ENCODE measurements at regions not wholly inside any gene's neighbourhood (a gene's known extent, or its start where the extent isn't known, plus 50 kb on each side); places are given as distances from the start of the nearest gene placed in this dataset.
"Not testable (repeated sequence)": the region's sequence is repeated elsewhere in the genome, so short reads cannot be mapped to it uniquely, and the experiment has no call there.

GRCh38 chr5:104573949-104574709 lies 1011.5 kb upstream of the NUDT12 start:
- DNase-seq: no peak

DNA sequence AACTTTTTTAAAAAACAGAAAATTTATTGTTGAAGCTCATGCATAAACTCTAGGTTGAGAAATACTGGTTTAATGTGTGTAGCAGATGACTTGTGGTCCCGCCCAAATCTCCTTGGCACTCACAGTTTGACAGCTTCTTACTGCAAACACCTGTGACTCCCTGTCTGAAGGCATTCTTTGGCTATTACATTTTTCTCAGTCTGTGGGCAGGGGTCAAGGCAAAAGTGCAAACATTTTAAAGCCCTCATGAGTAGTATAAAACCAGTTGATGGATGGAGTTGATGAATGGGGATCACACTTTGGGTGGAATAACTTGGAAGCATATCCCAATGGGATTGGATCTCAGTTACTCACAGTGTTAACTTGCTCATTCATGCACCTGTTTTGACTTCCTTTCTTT lies 1007.0 kb upstream of the NUDT12 start:
- no peak for DNase-seq

DNA sequence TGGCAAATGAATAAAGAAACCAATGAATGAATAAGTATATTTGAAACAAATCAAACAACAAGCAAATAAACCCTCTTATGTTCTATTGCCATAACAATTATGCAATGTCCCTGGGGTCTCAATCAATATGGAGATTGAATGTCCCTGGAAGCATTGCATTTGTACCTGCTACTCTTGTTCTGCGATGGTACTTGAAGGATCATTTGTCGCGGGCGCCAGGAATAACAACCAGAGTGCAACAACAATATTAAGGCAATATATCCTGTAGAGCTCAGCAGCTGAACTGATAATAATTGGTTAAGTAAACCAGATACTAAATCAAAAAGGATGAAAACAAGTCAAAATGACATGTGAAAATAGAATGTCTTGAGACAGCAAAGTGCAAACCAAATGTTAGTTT lies 1001.9 kb upstream of the NUDT12 start:
- DNase-seq: no peak

DNA sequence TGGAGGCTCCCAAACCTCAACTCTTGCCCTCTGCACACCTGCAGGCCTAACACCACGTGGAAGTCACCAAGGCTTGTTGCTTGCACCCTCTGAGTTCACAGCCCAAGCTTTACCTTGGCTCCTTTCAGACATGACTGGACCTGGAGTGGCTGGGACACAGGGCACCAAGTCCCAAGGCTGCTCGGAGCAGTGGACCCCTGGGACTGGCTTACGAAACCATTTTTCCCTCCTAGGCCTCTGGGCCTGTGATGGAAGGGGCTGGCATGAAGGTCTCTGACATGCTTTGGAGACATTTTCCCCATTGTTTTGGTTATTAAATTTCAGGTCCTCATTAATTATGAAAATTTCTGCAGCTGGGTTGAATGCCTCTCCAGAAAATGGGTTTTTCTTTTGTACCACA lies 994.4 kb upstream of the NUDT12 start:
- DNase-seq: no peak

- no peak for DNase-seq
These were observed 989.0 kb upstream of the NUDT12 start for GRCh38 chr5:104551628-104552027.

GRCh38 chr5:104546871-104547270 lies 984.3 kb upstream of the NUDT12 start:
- DNase-seq: not testable (repeated sequence)

DNA sequence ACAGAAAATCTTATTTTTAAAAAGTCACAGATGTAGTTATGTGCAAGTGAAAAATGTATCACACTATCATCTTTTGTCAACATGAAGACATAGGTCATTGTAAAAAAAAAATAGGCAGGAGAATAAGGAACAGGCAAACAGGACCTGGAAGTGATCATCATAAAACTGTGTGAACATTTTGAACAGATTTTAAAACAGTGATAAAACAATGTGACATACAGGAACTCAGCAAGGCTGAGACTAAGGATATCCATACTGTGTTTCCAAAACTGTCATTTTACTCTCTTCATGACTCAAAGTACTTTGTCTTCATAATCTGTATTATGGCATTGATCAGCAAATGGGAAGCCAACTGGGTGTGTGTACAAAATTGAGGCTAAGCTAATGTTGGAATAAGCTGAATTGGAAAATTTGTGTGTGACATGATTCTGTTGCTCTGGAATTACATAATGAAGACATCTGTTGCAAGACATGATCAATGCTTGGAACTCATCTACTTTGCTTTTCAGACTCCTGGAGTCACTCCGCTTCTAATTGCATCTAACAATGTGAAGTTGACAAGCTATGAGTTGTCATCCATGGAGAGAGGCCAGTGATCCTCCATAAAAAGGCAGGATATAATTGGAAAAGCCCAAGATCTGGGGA lies 978.7 kb upstream of the NUDT12 start:
- no peak for DNase-seq

- no peak for DNase-seq
These were observed 977.9 kb upstream of the NUDT12 start for GRCh38 chr5:104540448-104540847.

- no peak for DNase-seq
These were observed 977.2 kb upstream of the NUDT12 start for GRCh38 chr5:104539618-104540350.

DNA sequence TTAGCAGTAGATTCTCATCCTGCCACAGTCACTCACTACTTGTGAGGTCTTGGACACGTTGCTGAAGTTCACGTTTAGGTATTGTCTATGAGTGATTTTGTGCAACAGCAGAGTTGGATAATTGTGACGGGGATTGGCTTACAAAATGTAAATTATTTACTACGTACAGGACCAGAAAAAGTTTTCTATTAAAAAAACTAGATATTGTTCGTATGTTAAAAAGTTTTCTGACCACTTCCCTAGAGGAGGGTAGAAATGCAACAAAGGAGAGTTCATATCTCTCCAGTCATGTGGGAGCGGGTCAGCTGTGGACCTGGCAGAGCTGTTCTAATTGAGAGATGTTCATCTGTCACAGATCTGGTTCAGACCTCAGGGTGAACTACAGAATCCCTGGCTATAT lies 976.1 kb upstream of the NUDT12 start:
- DNase-seq: no peak

GRCh38 chr5:104533498-104533897 lies 970.9 kb upstream of the NUDT12 start:
- no peak for DNase-seq

DNA sequence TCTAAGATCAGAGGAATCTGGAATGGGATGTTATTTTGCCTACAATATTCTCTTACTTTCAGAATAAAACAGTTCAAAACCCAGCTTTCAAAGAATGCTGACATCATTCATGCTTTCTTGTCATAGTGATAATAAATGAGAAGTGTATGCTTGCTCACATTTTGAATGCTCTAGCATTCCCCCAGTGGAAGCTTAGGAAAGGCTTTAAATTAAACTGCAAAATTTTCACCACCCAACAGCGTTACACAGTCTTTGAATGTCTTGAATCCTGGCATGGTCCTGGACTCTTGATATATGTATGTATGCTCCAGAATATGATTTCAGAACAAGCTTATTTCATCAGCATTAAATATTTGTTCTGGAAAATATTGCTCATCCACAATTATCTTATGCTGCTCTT lies 964.3 kb upstream of the NUDT12 start:
- no peak for DNase-seq

DNA sequence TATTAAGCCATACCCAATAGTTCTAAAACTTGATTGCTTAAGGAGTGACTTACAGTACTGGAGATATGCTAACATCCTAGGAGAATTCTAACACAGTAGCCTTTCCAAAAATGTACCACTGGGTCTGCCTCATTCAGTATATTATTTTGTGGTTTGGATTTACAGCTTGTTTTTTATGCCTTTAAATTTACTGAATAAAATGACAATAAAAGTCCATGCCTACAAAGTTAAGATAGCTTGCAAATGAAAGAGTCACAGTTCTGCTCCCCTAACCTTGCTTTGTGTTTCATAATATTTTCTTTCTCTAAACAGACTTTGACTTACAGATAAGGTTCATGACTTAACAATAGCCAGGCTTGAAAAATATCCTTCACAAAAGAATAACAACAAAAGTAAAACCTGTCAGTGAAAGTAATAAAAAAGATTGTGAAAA lies 951.1 kb upstream of the NUDT12 start:
- DNase-seq: no peak

- no peak for DNase-seq
These were observed 950.6 kb upstream of the NUDT12 start for GRCh38 chr5:104513121-104513602.

DNA sequence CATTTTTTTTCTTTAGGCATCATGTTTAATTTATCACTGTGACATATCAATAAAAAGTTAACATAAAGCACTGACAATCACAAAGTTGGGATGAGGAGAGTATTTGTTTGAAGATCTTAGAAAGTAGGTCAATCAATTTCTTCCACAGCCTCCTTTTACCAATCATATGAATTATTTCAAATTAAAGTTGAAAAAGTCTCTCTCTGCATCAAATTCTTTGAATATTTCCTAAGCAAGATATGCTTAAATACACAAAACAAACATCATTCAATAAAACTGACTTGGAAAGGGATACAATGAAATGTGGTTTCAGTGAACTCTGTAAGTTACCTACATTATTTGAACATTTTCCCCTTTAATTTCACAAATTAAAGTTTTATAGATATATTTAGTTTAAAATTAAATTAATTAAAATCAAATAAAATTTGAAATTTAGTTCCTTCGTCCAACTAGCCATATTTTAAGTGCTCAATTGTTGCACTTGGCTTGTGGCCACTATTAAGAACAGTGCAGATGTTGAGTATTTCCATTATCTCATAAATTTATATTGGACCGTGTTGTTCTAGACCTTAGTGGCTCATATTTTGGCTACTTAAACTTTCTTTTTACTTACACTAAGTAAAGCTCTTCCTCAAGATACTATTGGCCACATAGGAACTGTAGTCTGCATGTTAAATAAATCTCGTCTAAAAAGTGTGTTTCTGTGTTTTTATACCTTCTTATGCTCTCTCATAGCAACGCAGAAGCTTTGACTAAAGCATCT lies 949.7 kb upstream of the NUDT12 start:
- DNase-seq: no peak

DNA sequence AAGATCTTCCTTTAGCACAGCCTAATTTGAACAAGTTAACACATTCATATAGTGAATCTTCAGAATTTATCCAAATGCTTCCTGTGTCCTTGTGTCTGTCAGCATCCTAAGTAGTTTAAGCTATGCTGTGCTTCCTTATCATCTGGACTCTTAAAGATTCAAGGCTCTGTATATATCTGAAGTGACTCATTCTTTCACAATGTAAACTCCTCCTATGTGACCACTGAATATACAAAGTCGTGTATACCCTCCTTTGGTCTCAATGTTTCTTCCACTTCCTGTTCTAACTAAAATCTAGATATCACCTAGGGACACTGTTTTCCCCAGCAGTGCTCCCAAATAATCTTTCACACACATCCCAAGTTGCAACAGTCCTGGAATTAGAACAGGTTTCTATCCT lies 935.7 kb upstream of the NUDT12 start:
- no peak for DNase-seq

- DNase-seq: no peak
These were observed 931.5 kb upstream of the NUDT12 start for GRCh38 chr5:104494083-104494482.

DNA sequence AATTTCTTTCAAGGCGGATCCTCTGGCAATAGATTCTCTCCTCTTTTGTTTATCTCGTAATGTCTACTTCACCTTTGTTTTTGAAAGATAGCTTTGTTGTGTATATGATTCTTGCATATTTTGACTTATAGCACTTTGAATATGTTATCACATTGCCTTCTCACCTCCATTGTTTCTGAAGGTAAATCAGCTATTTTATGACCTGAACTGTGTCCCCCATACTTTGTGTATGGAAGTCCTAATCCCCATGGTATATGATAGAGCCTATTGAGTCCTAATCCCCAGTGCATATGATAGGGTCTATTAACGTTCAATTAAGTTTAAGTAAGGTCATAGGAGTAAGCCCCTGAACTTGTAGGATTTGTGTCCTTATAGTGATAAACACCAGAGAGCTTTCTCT lies 910.2 kb upstream of the NUDT12 start:
- DNase-seq: no peak

DNA sequence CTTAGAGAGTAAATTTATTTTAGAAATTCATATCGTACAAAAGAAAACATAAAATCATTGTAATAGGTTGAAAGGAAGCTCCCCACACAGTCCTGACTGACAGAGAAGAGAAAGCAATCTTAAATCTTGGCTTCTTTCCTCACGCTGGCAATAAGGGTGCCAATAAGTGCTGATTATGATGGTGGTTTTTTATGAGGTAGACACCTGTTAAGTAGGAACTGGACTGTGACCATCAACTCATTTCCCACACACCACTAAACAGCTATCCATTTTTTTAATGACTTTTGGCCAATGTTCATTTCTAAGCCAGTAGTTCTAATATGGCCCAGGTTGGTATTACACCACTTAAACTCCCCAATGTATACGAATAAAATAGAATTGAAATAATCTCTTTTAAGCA lies 893.5 kb upstream of the NUDT12 start:
- no peak for DNase-seq

DNA sequence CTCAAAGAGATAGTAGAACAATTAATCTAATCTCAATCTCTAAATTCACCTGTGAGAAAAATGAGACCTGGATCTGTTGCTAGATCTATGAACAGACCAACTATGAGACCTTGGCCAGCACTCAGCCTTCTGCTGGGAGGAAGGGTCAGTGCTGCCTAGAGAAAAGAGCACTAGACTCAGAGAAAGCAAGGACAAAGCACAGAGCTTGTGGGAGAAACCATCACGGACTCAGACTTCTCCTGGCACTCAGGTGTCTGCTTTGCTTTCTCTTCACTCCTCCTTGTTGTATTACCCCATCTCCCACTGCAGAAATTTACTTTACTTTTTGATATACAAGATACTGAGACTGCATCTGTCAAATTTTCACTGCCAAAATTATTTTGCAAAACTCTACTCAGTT lies 890.0 kb upstream of the NUDT12 start:
- no peak for DNase-seq

DNA sequence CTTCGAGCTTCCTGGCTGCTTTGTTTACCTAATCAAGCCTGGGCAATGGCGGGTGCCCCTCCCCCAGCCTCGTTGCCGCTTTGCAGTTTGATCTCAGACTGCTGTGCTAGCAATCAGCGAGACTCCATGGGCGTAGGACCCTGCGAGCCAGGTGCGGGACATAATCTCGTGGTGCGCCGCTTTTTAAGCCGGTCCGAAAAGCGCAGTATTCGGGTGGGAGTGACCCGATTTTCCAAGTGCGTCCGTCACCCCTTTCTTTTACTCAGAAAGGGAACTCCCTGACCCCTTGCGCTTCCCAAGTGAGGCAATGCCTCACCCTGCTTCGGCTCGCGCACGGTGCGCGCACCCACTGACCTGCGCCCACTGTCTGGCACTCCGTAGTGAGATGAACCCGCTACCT lies 889.3 kb upstream of the NUDT12 start:
- not testable (repeated sequence) for DNase-seq

- no peak for DNase-seq
These were observed 882.1 kb upstream of the NUDT12 start for GRCh38 chr5:104444656-104445055.

DNA sequence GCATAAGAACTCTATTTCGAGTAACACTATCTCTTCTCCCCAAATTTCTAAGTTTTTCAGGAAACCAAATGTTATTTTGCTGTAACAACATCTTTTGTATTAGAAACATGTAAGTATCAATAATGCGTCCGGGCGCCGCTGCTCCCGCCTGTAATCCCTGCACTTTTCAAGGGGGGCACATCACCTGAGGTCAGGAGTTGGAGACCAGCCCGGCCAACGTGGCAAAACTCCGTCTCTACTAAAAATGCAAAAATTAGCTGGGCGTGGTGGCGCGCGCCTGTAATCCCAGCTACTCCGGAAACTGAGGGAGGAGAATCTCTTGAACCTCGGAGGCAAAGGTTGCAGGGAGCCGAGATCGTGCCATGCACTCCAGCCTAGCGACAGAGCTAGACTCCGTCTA lies 881.1 kb upstream of the NUDT12 start:
- DNase-seq: no peak

Data from SHP77 treated with DMSO at 0.1 percent for 48 hours (cell line).